ENCODE measurements at regions not wholly inside any gene's neighbourhood (a gene's known extent, or its start where the extent isn't known, plus 50 kb on each side); places are given as distances from the start of the nearest gene placed in this dataset.

- Histone ChIP-seq H3K9me3 (ENCODE audit: insufficient read depth, low read length, severe bottlenecking) (no peaks in the 10 kb centered on the region), H3K27ac (ENCODE audit: low read length) (no peak overlapping the region), H4K20me1 (ENCODE audit: insufficient read depth, low read length) (no peaks in the 10 kb centered on the region), H3K27me3 (ENCODE audit: insufficient read depth, low read length, poor library complexity) (no peaks in the 10 kb centered on the region), H3K4me3 (ENCODE audit: low read depth in 1 of 2, low read length in 2 of 2) (no peak overlapping the region), H3K79me2 (ENCODE audit: insufficient read depth, low read length) (no peaks in the 10 kb centered on the region), H3K36me3 (ENCODE audit: insufficient read depth, low read length) (no peaks in the 10 kb centered on the region), H3K4me2 (ENCODE audit: insufficient read depth, low read length) (no peak overlapping the region), H3K4me1 (ENCODE audit: insufficient read depth, low read length) (no peaks in the 10 kb centered on the region), H2AFZ (ENCODE audit: low read depth, low read length) (no peak overlapping the region), H3K9ac (ENCODE audit: low read depth, low read length) (no peak overlapping the region)
- TF ChIP-seq CTCF (IDR thresholded peaks at IDR 0.05; ENCODE audit: borderline replicate concordance, extremely low read depth, low read length, poor library complexity, severe bottlenecking) (no peak), EZH2 (IDR thresholded peaks at IDR 0.05; ENCODE audit: borderline replicate concordance, low read depth, low read length, severe bottlenecking) (no peak)
- no peak for ATAC-seq (ENCODE audit: insufficient read depth, low read depth)
- DNase-seq, result no peak
Observed at GRCh38 chr4:141538001-141538400, 98.4 kb upstream of the IL15 start.

- no peak overlapping the region for H3K9ac ChIP-seq (ENCODE audit: low read depth, low read length)
- no peak overlapping the region for H3K4me2 ChIP-seq (ENCODE audit: insufficient read depth, low read length)
Observed at GRCh38 chr4:141540643-141541042, 95.7 kb upstream of the IL15 start.

GRCh38 chr4:141541851-141542250, 94.5 kb upstream of the IL15 start:
- H3K9ac ChIP-seq (ENCODE audit: low read depth, low read length), result no peak overlapping the region
- H4K20me1 ChIP-seq (ENCODE audit: insufficient read depth, low read length), result no peaks in the 10 kb centered on the region
- no peak overlapping the region for H2AFZ ChIP-seq (ENCODE audit: low read depth, low read length)
- no peak for DNase-seq
- H3K4me3 ChIP-seq (ENCODE audit: low read depth in 1 of 2, low read length in 2 of 2), result no peak overlapping the region
- H3K36me3 ChIP-seq (ENCODE audit: insufficient read depth, low read length), result no peaks in the 10 kb centered on the region
- no peaks in the 10 kb centered on the region for H3K27me3 ChIP-seq (ENCODE audit: insufficient read depth, low read length, poor library complexity)
- H3K79me2 ChIP-seq (ENCODE audit: insufficient read depth, low read length), result no peaks in the 10 kb centered on the region
- TF ChIP-seq EZH2 (IDR thresholded peaks at IDR 0.05; ENCODE audit: borderline replicate concordance, low read depth, low read length, severe bottlenecking) (no peak), CTCF (IDR thresholded peaks at IDR 0.05; ENCODE audit: borderline replicate concordance, extremely low read depth, low read length, poor library complexity, severe bottlenecking) (no peak)
- H3K27ac ChIP-seq (ENCODE audit: low read length), result no peak overlapping the region
- H3K9me3 ChIP-seq (ENCODE audit: insufficient read depth, low read length, severe bottlenecking), result no peaks in the 10 kb centered on the region
- no peaks in the 10 kb centered on the region for H3K4me1 ChIP-seq (ENCODE audit: insufficient read depth, low read length)
- no peak for ATAC-seq (ENCODE audit: insufficient read depth, low read depth)
- no peak overlapping the region for H3K4me2 ChIP-seq (ENCODE audit: insufficient read depth, low read length)

More at GRCh38 chr4:141540643-141541042, 95.7 kb upstream of the IL15 start:
- Histone ChIP-seq H3K4me3 (ENCODE audit: low read depth in 1 of 2, low read length in 2 of 2) (no peak overlapping the region), H3K27ac (ENCODE audit: low read length) (no peak overlapping the region), H3K9me3 (ENCODE audit: insufficient read depth, low read length, severe bottlenecking) (no peaks in the 10 kb centered on the region), H3K79me2 (ENCODE audit: insufficient read depth, low read length) (no peaks in the 10 kb centered on the region), H3K4me1 (ENCODE audit: insufficient read depth, low read length) (no peaks in the 10 kb centered on the region), H3K27me3 (ENCODE audit: insufficient read depth, low read length, poor library complexity) (no peaks in the 10 kb centered on the region), H3K36me3 (ENCODE audit: insufficient read depth, low read length) (no peaks in the 10 kb centered on the region), H2AFZ (ENCODE audit: low read depth, low read length) (no peak overlapping the region), H4K20me1 (ENCODE audit: insufficient read depth, low read length) (no peaks in the 10 kb centered on the region)
- no peak for ATAC-seq (ENCODE audit: insufficient read depth, low read depth)
- DNase-seq, result no peak
- TF ChIP-seq CTCF (IDR thresholded peaks at IDR 0.05; ENCODE audit: borderline replicate concordance, extremely low read depth, low read length, poor library complexity, severe bottlenecking), result no peak
- TF ChIP-seq EZH2 (IDR thresholded peaks at IDR 0.05; ENCODE audit: borderline replicate concordance, low read depth, low read length, severe bottlenecking), result no peak

GRCh38 chr4:141543176-141543575, 93.2 kb upstream of the IL15 start:
- H2AFZ ChIP-seq (ENCODE audit: low read depth, low read length), result no peak overlapping the region
- ATAC-seq (ENCODE audit: insufficient read depth, low read depth), result no peak
- H3K79me2 ChIP-seq (ENCODE audit: insufficient read depth, low read length), result no peaks in the 10 kb centered on the region
- no peak overlapping the region for H3K9ac ChIP-seq (ENCODE audit: low read depth, low read length)
- no peak for DNase-seq
- H3K27me3 ChIP-seq (ENCODE audit: insufficient read depth, low read length, poor library complexity), result no peaks in the 10 kb centered on the region
- H3K4me3 ChIP-seq (ENCODE audit: low read depth in 1 of 2, low read length in 2 of 2), result no peak overlapping the region
- H3K4me2 ChIP-seq (ENCODE audit: insufficient read depth, low read length), result no peak overlapping the region
- no peaks in the 10 kb centered on the region for H3K9me3 ChIP-seq (ENCODE audit: insufficient read depth, low read length, severe bottlenecking)
- H4K20me1 ChIP-seq (ENCODE audit: insufficient read depth, low read length), result no peaks in the 10 kb centered on the region
- H3K4me1 ChIP-seq (ENCODE audit: insufficient read depth, low read length), result no peaks in the 10 kb centered on the region
- no peak for TF ChIP-seq CTCF (IDR thresholded peaks at IDR 0.05; ENCODE audit: borderline replicate concordance, extremely low read depth, low read length, poor library complexity, severe bottlenecking)
- TF ChIP-seq EZH2 (IDR thresholded peaks at IDR 0.05; ENCODE audit: borderline replicate concordance, low read depth, low read length, severe bottlenecking), result no peak
- no peak overlapping the region for H3K27ac ChIP-seq (ENCODE audit: low read length)
- no peaks in the 10 kb centered on the region for H3K36me3 ChIP-seq (ENCODE audit: insufficient read depth, low read length)

Data from DND-41 (cell line).